RWPE1 (cell line): ENCODE measurements at regions not wholly inside any gene's neighbourhood (a gene's known extent, or its start where the extent isn't known, plus 50 kb on each side); places are given as distances from the start of the nearest gene placed in this dataset.
"Not testable (repeated sequence)": the region's sequence is repeated elsewhere in the genome, so short reads cannot be mapped to it uniquely, and the experiment has no call there.

Source experiments
- CTCF ChIA-PET: fragments of 350-600 bp; sonication (Branson Sonifier 250); formaldehyde crosslinking; extraction: SDS; loops from one replicate; lab custom pipeline; 2021; lab: Yijun Ruan, JAX
- POLR2A ChIA-PET: fragments of 400-600 bp; formaldehyde crosslinking; extraction: SDS; loops from one replicate; lab custom pipeline; 2020; ENCODE audit warnings: antibody characterized with exemption; ENCODE audit not compliant: low non-redundant PET; lab: Yijun Ruan, JAX
- DNase-seq: peaks from one replicate; pipeline ENCODE4 v3.0.0; 2012; ENCODE audit warnings: low spot score
- H3K27ac ChIP-seq: fragments of 450-650 bp; 2 replicates; pipeline ENCODE4 v1.5.1; 2017
- CTCF ChIP-seq: fragments of 450-650 bp; conservative IDR thresholded peaks from 2 replicates; pipeline ENCODE4 v1.5.1; 2017; ENCODE audit warnings: low read depth, mild to moderate bottlenecking

- DNase-seq = no peak
- POLR2A ChIA-PET = no interaction called here
- H3K27ac ChIP-seq = no peak overlapping the region
- CTCF ChIA-PET = no interaction called here
- TF ChIP-seq CTCF = no peak
Measured at GRCh38 chr5:1722877-1723276, 76.8 kb downstream of the MRPL36 start.

DNA sequence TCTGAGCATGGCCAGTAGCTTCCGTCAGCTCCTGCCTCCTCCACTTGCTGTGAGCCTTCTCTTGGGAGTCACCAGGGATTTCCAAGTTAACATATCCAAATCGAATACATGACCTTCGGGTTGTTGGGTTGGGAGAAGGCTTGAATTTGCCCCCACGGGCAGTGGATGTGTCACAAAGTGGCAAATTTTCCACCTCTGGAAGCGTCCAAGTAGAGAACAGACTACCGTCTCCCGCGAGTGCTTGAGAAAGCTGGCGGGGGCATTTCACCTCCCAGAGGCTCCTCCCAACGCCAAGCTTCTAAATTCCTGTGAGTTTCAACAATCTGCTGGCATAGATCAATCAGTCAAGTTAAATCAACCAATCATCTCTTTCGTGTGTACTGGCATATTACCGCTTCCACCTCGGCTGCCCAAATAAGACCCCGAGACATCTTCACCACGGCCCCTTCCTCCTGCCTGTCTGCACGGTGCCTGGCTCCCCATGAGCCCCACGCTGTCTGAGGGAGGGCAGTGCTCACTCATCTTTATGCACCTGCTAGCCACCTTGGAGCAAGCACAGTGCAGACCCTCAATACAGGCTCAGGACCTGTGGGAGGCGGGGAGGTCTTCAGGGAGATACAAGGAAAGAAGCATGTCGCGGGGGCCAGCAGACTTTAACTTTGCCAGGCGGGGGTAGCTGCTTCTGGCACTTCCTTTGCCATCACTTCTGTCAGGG is 79.1 kb downstream of the MRPL36 start:
- DNase-seq = no peak
- no peak overlapping the region for H3K27ac ChIP-seq
- ChIA-PET CTCF (no interaction called here), POLR2A (no interaction called here)
- TF ChIP-seq CTCF = no peak

DNA sequence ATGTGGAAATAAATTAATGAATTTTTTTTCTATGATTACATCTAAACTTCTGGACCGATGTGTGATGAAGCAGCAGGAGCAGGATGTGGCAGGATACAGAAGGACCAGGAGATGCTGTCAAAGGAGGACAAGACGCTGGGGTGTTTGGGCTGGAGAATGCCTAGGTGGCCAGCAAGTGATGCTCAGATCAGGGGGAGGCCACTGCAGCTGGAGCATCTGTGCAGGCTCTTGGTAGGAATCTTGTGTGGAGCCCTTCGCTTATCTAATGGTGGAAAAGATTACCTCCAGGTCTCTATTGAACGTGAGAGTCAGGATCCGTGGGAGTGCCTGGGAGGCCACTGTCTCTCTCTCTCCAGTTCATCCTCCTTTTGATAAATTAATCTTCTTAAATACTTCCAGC is 79.8 kb downstream of the MRPL36 start:
- ChIA-PET POLR2A (no interaction called here), CTCF (interaction anchor here (0.7 kb wide), 1 partner anchor 646 kb away, joined by 4 read pairs; no protein-coding TSS in a partner anchor)
- TF ChIP-seq CTCF = no peak
- H3K27ac ChIP-seq = no peak overlapping the region
- DNase-seq = no peak

- ChIA-PET CTCF (no interaction called here), POLR2A (no interaction called here)
- no peak for TF ChIP-seq CTCF
- DNase-seq = no peak
- H3K27ac ChIP-seq = no peak overlapping the region
Measured at GRCh38 chr5:1718669-1719068, 81.0 kb downstream of the MRPL36 start.

- H3K27ac ChIP-seq, POLR2A ChIA-PET, DNase-seq, CTCF ChIA-PET: not testable (repeated sequence)
Measured at GRCh38 chr5:1710091-1710490, 89.5 kb downstream of the MRPL36 start.

DNA sequence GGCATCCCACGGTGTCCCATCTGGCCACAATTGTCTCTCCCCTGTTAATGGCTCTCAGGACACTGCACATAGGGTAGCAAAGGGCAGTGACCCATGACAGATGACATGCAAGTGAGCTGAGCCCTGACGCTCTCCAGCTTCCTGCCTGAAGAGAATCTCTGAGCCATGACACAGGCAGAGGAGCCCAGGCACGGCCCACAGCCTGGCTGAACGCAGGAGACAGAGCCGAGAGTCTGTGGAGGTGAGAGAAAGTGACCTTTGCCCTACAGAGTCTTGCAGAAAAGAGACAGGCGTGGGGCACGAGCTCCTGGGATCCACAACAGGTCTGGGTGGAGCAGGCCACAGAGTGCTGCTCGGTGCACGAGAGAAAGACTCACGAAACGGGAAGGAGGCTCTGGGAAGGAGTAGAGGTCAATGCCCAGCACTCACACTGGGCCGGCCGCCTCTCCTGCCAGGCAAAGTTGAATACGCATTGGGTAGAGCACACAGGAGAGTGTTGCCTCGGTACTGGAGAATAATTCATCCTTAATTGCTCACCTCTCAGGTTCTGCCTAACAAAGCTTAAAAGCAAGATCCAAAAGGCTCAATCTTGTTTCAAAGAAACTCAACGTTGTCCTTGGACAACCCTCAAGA is 90.3 kb downstream of the MRPL36 start:
- no peak for TF ChIP-seq CTCF
- ChIA-PET POLR2A (no interaction called here), CTCF (interaction anchor here (0.7 kb wide), 1 partner anchor 490 kb away, joined by 3 read pairs; no protein-coding TSS in a partner anchor)
- no peak overlapping the region for H3K27ac ChIP-seq
- DNase-seq = no peak

- CTCF ChIA-PET = no interaction called here
- no peak overlapping the region for H3K27ac ChIP-seq
- TF ChIP-seq CTCF = no peak
- no peak for DNase-seq
- POLR2A ChIA-PET = no interaction called here
Measured at GRCh38 chr5:1708592-1709141, 91.0 kb downstream of the MRPL36 start.
